ENCODE measurements at regions not wholly inside any gene's neighbourhood (a gene's known extent, or its start where the extent isn't known, plus 50 kb on each side); places are given as distances from the start of the nearest gene placed in this dataset.

GRCh38 chr1:227399152-227399730 lies 80.9 kb upstream of the CDC42BPA start:
- no peak overlapping the region for H3K4me2 ChIP-seq (ENCODE audit: low read depth, low read length, poor library complexity, severe bottlenecking)
- no peaks in the 10 kb centered on the region for H3K9me3 ChIP-seq (ENCODE audit: insufficient read depth, low read depth, low read length)
- H4K20me1 ChIP-seq (ENCODE audit: insufficient read depth, low read length, poor library complexity, severe bottlenecking): no peaks in the 10 kb centered on the region
- no peaks in the 10 kb centered on the region for H3F3A ChIP-seq (ENCODE audit: low read depth)
- no peaks in the 10 kb centered on the region for H3K27me3 ChIP-seq (ENCODE audit: insufficient read depth, low read length, poor library complexity, severe bottlenecking)
- H2AFZ ChIP-seq (ENCODE audit: low read length): no peak overlapping the region
- H3K4me1 ChIP-seq (ENCODE audit: insufficient read depth, low read length, poor library complexity, severe bottlenecking): no peaks in the 10 kb centered on the region
- no peaks in the 10 kb centered on the region for H3K79me2 ChIP-seq (ENCODE audit: insufficient read depth, low read length)
- H3K36me3 ChIP-seq (ENCODE audit: insufficient read depth, low read length): no peaks in the 10 kb centered on the region
- no peak overlapping the region for H3K4me3 ChIP-seq (ENCODE audit: low read length, poor library complexity, severe bottlenecking)
- no peaks in the 10 kb centered on the region for H3K9me2 ChIP-seq (replicated peaks; ENCODE audit: low read depth, low read length)
- TF ChIP-seq, protein P1, sequence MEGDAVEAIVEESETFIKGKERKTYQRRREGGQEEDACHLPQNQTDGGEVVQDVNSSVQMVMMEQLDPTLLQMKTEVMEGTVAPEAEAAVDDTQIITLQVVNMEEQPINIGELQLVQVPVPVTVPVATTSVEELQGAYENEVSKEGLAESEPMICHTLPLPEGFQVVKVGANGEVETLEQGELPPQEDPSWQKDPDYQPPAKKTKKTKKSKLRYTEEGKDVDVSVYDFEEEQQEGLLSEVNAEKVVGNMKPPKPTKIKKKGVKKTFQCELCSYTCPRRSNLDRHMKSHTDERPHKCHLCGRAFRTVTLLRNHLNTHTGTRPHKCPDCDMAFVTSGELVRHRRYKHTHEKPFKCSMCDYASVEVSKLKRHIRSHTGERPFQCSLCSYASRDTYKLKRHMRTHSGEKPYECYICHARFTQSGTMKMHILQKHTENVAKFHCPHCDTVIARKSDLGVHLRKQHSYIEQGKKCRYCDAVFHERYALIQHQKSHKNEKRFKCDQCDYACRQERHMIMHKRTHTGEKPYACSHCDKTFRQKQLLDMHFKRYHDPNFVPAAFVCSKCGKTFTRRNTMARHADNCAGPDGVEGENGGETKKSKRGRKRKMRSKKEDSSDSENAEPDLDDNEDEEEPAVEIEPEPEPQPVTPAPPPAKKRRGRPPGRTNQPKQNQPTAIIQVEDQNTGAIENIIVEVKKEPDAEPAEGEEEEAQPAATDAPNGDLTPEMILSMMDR (conservative IDR thresholded peaks at IDR 0.05; ENCODE audit: low read length): no peak
- no peak for TF ChIP-seq EZH2phosphoT487 (IDR thresholded peaks at IDR 0.05; ENCODE audit: borderline replicate concordance)
- H3K9ac ChIP-seq (ENCODE audit: low read depth, low read length, poor library complexity, severe bottlenecking): no peak overlapping the region

- H3K4me2 ChIP-seq (ENCODE audit: low read depth, low read length, poor library complexity, severe bottlenecking): no peak overlapping the region
- H3K4me1 ChIP-seq (ENCODE audit: insufficient read depth, low read length, poor library complexity, severe bottlenecking): no peaks in the 10 kb centered on the region
- no peaks in the 10 kb centered on the region for H4K20me1 ChIP-seq (ENCODE audit: insufficient read depth, low read length, poor library complexity, severe bottlenecking)
- no peaks in the 10 kb centered on the region for H3K9me3 ChIP-seq (ENCODE audit: insufficient read depth, low read depth, low read length)
- no peaks in the 10 kb centered on the region for H3K27me3 ChIP-seq (ENCODE audit: insufficient read depth, low read length, poor library complexity, severe bottlenecking)
- no peak overlapping the region for H3K4me3 ChIP-seq (ENCODE audit: low read length, poor library complexity, severe bottlenecking)
- no peaks in the 10 kb centered on the region for H3K9me2 ChIP-seq (replicated peaks; ENCODE audit: low read depth, low read length)
- no peaks in the 10 kb centered on the region for H3F3A ChIP-seq (ENCODE audit: low read depth)
- TF ChIP-seq, protein P1 (conservative IDR thresholded peaks at IDR 0.05; ENCODE audit: low read length): no peak
- no peak for TF ChIP-seq EZH2phosphoT487 (IDR thresholded peaks at IDR 0.05; ENCODE audit: borderline replicate concordance)
- H2AFZ ChIP-seq (ENCODE audit: low read length): no peak overlapping the region
- H3K36me3 ChIP-seq (ENCODE audit: insufficient read depth, low read length): no peaks in the 10 kb centered on the region
- H3K79me2 ChIP-seq (ENCODE audit: insufficient read depth, low read length): no peaks in the 10 kb centered on the region
- H3K9ac ChIP-seq (ENCODE audit: low read depth, low read length, poor library complexity, severe bottlenecking): no peak overlapping the region
Observed at GRCh38 chr1:227397354-227397978, 79.2 kb upstream of the CDC42BPA start.

DNA sequence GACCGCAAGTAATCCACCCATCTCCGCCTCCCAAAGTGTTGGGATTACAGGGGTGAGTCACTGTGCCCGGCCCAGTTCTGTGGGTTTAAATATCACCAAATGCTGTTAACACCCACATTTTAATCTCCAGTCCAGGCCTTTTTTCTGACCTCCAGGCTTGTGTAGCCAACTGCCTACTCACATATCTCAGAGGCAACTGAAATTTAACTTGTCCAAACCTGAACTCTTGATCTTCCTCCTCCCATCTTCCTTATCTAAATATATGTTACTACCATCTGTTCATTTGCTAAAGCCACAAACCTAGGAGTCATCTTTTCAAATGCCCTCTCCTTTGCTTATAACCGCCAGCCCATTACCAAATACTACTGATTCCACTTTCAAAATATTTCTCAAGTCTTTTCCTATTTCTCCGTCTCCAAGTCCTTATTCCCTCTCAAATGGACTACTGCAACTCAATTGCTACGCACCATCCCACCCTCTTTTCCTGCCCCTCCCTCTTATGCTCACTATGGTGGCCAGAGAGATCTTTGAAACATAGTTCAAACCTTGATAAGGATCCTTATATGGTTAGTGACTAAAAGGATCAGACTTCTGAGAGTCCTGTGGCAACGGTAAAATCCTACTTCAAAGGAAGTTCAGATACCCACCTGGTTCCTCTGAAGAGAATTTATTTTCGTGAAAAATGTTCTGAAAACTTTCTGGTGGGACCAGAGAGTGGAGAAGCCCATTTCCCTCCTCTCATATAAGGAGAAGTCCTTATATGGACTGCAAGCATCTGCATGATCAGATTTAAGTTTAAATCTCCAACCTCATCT lies 78.5 kb upstream of the CDC42BPA start:
- no peaks in the 10 kb centered on the region for H3K9me2 ChIP-seq (replicated peaks; ENCODE audit: low read depth, low read length)
- H3K9me3 ChIP-seq (ENCODE audit: insufficient read depth, low read depth, low read length): no peaks in the 10 kb centered on the region
- TF ChIP-seq EZH2phosphoT487 (IDR thresholded peaks at IDR 0.05; ENCODE audit: borderline replicate concordance): no peak
- TF ChIP-seq, protein P1 (conservative IDR thresholded peaks at IDR 0.05; ENCODE audit: low read length): no peak
- H3K36me3 ChIP-seq (ENCODE audit: insufficient read depth, low read length): no peaks in the 10 kb centered on the region
- H3K27me3 ChIP-seq (ENCODE audit: insufficient read depth, low read length, poor library complexity, severe bottlenecking): no peaks in the 10 kb centered on the region
- no peak overlapping the region for H2AFZ ChIP-seq (ENCODE audit: low read length)
- no peaks in the 10 kb centered on the region for H3K79me2 ChIP-seq (ENCODE audit: insufficient read depth, low read length)
- H3F3A ChIP-seq (ENCODE audit: low read depth): no peaks in the 10 kb centered on the region
- H3K4me3 ChIP-seq (ENCODE audit: low read length, poor library complexity, severe bottlenecking): no peak overlapping the region
- H3K4me1 ChIP-seq (ENCODE audit: insufficient read depth, low read length, poor library complexity, severe bottlenecking): no peaks in the 10 kb centered on the region
- H4K20me1 ChIP-seq (ENCODE audit: insufficient read depth, low read length, poor library complexity, severe bottlenecking): no peaks in the 10 kb centered on the region
- no peak overlapping the region for H3K4me2 ChIP-seq (ENCODE audit: low read depth, low read length, poor library complexity, severe bottlenecking)
- no peak overlapping the region for H3K9ac ChIP-seq (ENCODE audit: low read depth, low read length, poor library complexity, severe bottlenecking)

Data from Loucy (cell line).